ENCODE measurements at regions not wholly inside any gene's neighbourhood (a gene's known extent, or its start where the extent isn't known, plus 50 kb on each side); places are given as distances from the start of the nearest gene placed in this dataset.

GRCh38 chr2:3099145-3099859 is 278.3 kb downstream of the EIPR1 start (continued):
- no peak for TF ChIP-seq POLR2A (IDR thresholded peaks at IDR 0.05; ENCODE audit: borderline replicate concordance, extremely low read depth, insufficient read depth, insufficient read length)
- TF ChIP-seq RAD21 (IDR thresholded peaks at IDR 0.05; ENCODE audit: low read depth): no peak

GRCh38 chr2:3098231-3098630 is 279.4 kb downstream of the EIPR1 start:
- TF ChIP-seq SIN3A (IDR thresholded peaks at IDR 0.05; ENCODE audit: low read depth) (no peak), ATF3 (IDR thresholded peaks at IDR 0.05) (no peak), ELF1 (IDR thresholded peaks at IDR 0.05; ENCODE audit: borderline replicate concordance, low read depth) (no peak), POLR2AphosphoS5 (IDR thresholded peaks at IDR 0.05; ENCODE audit: low read depth, low read length) (no peak), CEBPB (IDR thresholded peaks at IDR 0.05; ENCODE audit: low read depth) (no peak), POLR2A (IDR thresholded peaks at IDR 0.05; ENCODE audit: borderline replicate concordance, extremely low read depth, insufficient read depth, insufficient read length) (no peak), SP1 (IDR thresholded peaks at IDR 0.05; ENCODE audit: low read depth) (no peak), CBX3 (IDR thresholded peaks at IDR 0.05; ENCODE audit: low read depth) (no peak), EZH2 (IDR thresholded peaks at IDR 0.05) (no peak), ZFX (IDR thresholded peaks at IDR 0.05) (no peak), REST (IDR thresholded peaks at IDR 0.05; ENCODE audit: low read depth) (no peak), SRF (IDR thresholded peaks at IDR 0.05; ENCODE audit: low read depth) (no peak)
- TF ChIP-seq, protein P1, sequence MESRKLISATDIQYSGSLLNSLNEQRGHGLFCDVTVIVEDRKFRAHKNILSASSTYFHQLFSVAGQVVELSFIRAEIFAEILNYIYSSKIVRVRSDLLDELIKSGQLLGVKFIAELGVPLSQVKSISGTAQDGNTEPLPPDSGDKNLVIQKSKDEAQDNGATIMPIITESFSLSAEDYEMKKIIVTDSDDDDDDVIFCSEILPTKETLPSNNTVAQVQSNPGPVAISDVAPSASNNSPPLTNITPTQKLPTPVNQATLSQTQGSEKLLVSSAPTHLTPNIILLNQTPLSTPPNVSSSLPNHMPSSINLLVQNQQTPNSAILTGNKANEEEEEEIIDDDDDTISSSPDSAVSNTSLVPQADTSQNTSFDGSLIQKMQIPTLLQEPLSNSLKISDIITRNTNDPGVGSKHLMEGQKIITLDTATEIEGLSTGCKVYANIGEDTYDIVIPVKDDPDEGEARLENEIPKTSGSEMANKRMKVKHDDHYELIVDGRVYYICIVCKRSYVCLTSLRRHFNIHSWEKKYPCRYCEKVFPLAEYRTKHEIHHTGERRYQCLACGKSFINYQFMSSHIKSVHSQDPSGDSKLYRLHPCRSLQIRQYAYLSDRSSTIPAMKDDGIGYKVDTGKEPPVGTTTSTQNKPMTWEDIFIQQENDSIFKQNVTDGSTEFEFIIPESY (IDR thresholded peaks at IDR 0.05; ENCODE audit: extremely low read depth, insufficient replicate concordance, low read length): no peak
- TF ChIP-seq, protein P2, sequence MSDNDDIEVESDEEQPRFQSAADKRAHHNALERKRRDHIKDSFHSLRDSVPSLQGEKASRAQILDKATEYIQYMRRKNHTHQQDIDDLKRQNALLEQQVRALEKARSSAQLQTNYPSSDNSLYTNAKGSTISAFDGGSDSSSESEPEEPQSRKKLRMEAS (IDR thresholded peaks at IDR 0.05): no peak
- TF ChIP-seq, protein P3, sequence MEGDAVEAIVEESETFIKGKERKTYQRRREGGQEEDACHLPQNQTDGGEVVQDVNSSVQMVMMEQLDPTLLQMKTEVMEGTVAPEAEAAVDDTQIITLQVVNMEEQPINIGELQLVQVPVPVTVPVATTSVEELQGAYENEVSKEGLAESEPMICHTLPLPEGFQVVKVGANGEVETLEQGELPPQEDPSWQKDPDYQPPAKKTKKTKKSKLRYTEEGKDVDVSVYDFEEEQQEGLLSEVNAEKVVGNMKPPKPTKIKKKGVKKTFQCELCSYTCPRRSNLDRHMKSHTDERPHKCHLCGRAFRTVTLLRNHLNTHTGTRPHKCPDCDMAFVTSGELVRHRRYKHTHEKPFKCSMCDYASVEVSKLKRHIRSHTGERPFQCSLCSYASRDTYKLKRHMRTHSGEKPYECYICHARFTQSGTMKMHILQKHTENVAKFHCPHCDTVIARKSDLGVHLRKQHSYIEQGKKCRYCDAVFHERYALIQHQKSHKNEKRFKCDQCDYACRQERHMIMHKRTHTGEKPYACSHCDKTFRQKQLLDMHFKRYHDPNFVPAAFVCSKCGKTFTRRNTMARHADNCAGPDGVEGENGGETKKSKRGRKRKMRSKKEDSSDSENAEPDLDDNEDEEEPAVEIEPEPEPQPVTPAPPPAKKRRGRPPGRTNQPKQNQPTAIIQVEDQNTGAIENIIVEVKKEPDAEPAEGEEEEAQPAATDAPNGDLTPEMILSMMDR (IDR thresholded peaks at IDR 0.05 in 2 of 3, conservative IDR thresholded peaks at IDR 0.05 in 1 of 3; ENCODE audit: borderline replicate concordance in 1 of 3, insufficient read depth in 1 of 3, low read depth in 2 of 3, low read length in 2 of 3): no peak
- ChIA-PET RAD21 (ENCODE audit: low non-redundant PET in 1 of 2, low total read pairs in 2 of 2, uncharacterized antibody in 2 of 2, unreplicated experiment in 2 of 2) (no interaction called here), CTCF (no interaction called here), POLR2A (no interaction called here)
- H2AFZ ChIP-seq (ENCODE audit: low read depth, low read length, poor library complexity, severe bottlenecking): no peak overlapping the region
- peaks cover 25% of the 10 kb centered on the region for H3K27me3 ChIP-seq (ENCODE audit: insufficient read depth, low read length)
- H3K4me2 ChIP-seq (ENCODE audit: low read length): no peak overlapping the region
- no peak for DNase-seq (ENCODE audit: low read depth, low spot score)
- H3K9me3 ChIP-seq (ENCODE audit: control insufficient read depth in 1 of 2, insufficient read depth in 1 of 2, low read depth in 1 of 2, low read length in 2 of 2): no peaks in the 10 kb centered on the region
- intact Hi-C loops (cut with micrococcal nuclease): no loop called here
- H3K4me3 ChIP-seq (replicated peaks in 1 of 2; ENCODE audit: low read depth in 1 of 2, low read length in 2 of 2): no peak overlapping the region
- no TSS peak for BruUV-seq (replicated peaks)
- ATAC-seq: no peak
- no peaks in the 10 kb centered on the region for H4K20me1 ChIP-seq (ENCODE audit: insufficient read depth)
- no peak overlapping the region for H3K9ac ChIP-seq (ENCODE audit: low read length)
- H3K4me1 ChIP-seq (ENCODE audit: control insufficient read depth in 1 of 2, insufficient read depth in 2 of 2, low read length in 2 of 2): no peaks in the 10 kb centered on the region
- H3K36me3 ChIP-seq (ENCODE audit: control insufficient read depth in 1 of 2, insufficient read depth in 2 of 2, low read length in 2 of 2): no peaks in the 10 kb centered on the region
- no peaks in the 10 kb centered on the region for H3K9me2 ChIP-seq (ENCODE audit: insufficient read depth)
- H3K79me2 ChIP-seq (ENCODE audit: insufficient read depth, low read length): no peaks in the 10 kb centered on the region
- H3K27ac ChIP-seq (ENCODE audit: low read depth, low read length): no peak overlapping the region

All from HCT116 (cell line).